Left lung (tissue), 4 donors: ENCODE measurements at regions not wholly inside any gene's neighbourhood (a gene's known extent, or its start where the extent isn't known, plus 50 kb on each side); places are given as distances from the start of the nearest gene placed in this dataset.

ENCODE experiments used
- ATAC-seq: fragments of 200-7000 bp; cut with Tn5 transposase; one replicate; pipeline ENCODE4 v1.9.1; 2020; ENCODE audit warnings: moderate library complexity
- DNase-seq, 4 donors: peaks; one replicate each; pipeline ENCODE4 v3.0.0-alpha.2; 2013 to 2020
- H3K27ac ChIP-seq, 2 donors: fragments of 200-600 bp; sonication (generic) in 1 of 2; one replicate each; pipeline versions ENCODE4 v1.5.0 to v1.8.0; 2020 to 2021
- H3K27me3 ChIP-seq, 2 donors: fragments of 200-600 bp; sonication (generic) in 1 of 2; one replicate each; pipeline versions ENCODE4 v1.5.0 to v1.8.0; 2020 to 2021
- H3K36me3 ChIP-seq, 2 donors: fragments of 200-600 bp; sonication (generic) in 1 of 2; one replicate each; pipeline versions ENCODE4 v1.5.0 to v1.8.0; 2020 to 2021
- H3K4me1 ChIP-seq, 2 donors: fragments of 200-600 bp; one replicate each; pipeline ENCODE4 v1.8.0; 2021
- H3K4me3 ChIP-seq, 2 donors: fragments of 200-600 bp; sonication (generic) in 1 of 2; one replicate each; pipeline versions ENCODE4 v1.5.0 to v1.8.0; 2020 to 2021; ENCODE audit warnings: mild to moderate bottlenecking in 1 of 2
- H3K9me3 ChIP-seq, 2 donors: fragments of 200-600 bp; sonication (generic) in 1 of 2; one replicate each; pipeline versions ENCODE4 v1.5.0 to v1.8.0; 2020 to 2021
- intact Hi-C, 2 donors: fragments of 100-400 bp; cut with DNase I; formaldehyde crosslinking; loops; one replicate each; pipeline versions ENCODE4 v1.11.2 to v1.14.2; 2022
- TF ChIP-seq, protein P1 (sequence below), 2 donors: fragments of 200-600 bp; sonication (generic) in 1 of 2; IDR thresholded peaks; one replicate each; pipeline versions ENCODE4 v1.5.0 to v1.8.0; 2021; ENCODE audit warnings: antibody characterized with exemption in 2 of 2
- donor health status: DM: no; HTN: yes; CAD: no.
- donor health status: DM: no; HTN: no; CAD: no.

DNA sequence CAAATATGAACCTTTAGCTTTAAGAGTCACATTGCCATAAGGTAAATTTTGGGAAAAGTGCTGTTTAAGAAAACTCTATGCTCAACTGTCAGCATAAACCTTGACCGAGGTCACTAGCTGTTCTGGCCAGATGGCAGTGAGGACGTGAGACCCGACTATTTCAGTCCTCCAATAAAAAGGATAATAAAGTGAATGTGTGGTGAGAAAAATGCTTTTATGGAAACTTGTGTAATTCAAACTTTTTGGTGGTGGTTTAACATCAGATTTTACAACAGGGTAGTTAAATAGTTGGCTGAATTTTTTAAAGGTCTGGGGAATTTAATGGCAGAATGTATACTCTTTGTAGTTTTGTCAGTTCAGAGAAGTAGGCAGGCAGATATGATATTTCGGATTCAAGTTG lies 391.1 kb downstream of the PMP22 start:
- H3K9me3 ChIP-seq, result no peaks in the 10 kb centered on the region
- H3K27ac ChIP-seq, result no peak overlapping the region
- no peaks in the 10 kb centered on the region for H3K36me3 ChIP-seq
- intact Hi-C loops, result no loop called here
- DNase-seq (no peak), ATAC-seq (no peak)
- TF ChIP-seq, protein P1, sequence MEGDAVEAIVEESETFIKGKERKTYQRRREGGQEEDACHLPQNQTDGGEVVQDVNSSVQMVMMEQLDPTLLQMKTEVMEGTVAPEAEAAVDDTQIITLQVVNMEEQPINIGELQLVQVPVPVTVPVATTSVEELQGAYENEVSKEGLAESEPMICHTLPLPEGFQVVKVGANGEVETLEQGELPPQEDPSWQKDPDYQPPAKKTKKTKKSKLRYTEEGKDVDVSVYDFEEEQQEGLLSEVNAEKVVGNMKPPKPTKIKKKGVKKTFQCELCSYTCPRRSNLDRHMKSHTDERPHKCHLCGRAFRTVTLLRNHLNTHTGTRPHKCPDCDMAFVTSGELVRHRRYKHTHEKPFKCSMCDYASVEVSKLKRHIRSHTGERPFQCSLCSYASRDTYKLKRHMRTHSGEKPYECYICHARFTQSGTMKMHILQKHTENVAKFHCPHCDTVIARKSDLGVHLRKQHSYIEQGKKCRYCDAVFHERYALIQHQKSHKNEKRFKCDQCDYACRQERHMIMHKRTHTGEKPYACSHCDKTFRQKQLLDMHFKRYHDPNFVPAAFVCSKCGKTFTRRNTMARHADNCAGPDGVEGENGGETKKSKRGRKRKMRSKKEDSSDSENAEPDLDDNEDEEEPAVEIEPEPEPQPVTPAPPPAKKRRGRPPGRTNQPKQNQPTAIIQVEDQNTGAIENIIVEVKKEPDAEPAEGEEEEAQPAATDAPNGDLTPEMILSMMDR (IDR thresholded peaks at IDR 0.05), result no peak
- H3K27me3 ChIP-seq, result no peaks in the 10 kb centered on the region
- H3K4me3 ChIP-seq, result no peak overlapping the region
- H3K4me1 ChIP-seq, result no peaks in the 10 kb centered on the region

DNA sequence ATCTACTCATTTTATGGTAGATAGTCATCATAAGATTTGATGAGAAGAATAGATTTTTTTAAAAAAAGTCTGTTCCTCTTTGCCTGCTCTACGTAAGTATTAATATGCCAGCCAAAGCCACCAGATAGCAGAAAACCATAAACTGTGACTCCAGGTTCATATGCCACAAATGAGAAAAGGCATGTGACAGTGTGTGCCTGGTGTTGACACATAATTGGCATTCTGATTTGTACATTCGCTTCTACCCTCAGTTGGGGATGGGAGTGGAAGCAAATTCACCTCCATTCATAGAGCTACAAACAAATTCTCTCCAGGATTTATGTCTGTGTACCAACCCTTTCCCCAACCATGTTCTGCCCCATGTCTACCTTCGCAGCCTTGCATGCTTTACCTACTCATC lies 391.6 kb downstream of the PMP22 start:
- no peak overlapping the region for H3K4me3 ChIP-seq

DNA sequence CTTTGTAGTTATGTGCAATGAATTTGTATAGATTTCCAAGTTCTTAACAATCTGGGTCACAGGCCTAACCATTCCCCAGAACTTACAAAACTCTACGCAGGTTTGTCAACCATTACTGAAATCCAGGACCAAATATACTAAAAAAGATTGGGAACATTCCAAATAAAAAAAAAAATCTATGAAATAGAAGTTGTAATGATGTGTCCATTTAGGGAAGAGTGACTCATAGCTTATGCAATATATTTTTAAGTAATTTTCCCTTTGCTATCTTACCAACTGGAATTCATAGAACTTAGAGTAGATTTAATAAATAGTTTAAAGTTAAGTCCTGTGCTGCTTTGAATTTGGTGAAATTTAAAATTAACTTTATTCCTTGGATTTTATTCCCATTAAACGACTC lies 393.2 kb downstream of the PMP22 start:
- Histone ChIP-seq H3K27me3 (no peaks in the 10 kb centered on the region), H3K4me3 (no peak overlapping the region), H3K36me3 (no peaks in the 10 kb centered on the region), H3K9me3 (no peaks in the 10 kb centered on the region), H3K4me1 (no peaks in the 10 kb centered on the region), H3K27ac (no peak overlapping the region)
- DNase-seq (no peak), ATAC-seq (no peak)
- TF ChIP-seq, protein P1 (IDR thresholded peaks at IDR 0.05), result no peak
- intact Hi-C loops, result no loop called here

More for the DNA sequence above, 391.6 kb downstream of the PMP22 start:
- Histone ChIP-seq H3K27me3 (no peaks in the 10 kb centered on the region), H3K36me3 (no peaks in the 10 kb centered on the region), H3K9me3 (no peaks in the 10 kb centered on the region), H3K27ac (no peak overlapping the region), H3K4me1 (no peaks in the 10 kb centered on the region)
- ATAC-seq (no peak), DNase-seq (no peak)
- TF ChIP-seq, protein P1 (IDR thresholded peaks at IDR 0.05), result no peak
- intact Hi-C loops, result no loop called here

DNA sequence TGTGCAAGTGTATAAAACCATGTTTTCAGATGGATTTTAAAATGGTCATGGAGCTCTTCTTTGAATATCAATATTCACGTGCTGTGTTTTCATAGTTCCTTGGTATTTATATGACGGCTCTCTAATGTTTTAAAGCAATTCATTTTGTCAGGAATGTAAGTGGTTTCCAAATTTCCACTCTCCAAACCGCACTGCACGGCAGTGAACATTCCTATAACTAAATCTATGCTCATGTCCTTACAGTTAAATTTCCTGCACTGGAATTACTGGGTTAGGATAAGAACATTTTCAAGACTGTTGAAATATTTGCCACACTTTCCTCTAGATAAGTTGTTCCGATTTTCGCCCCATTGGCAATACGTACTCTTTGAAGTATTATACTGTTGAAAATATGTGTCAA lies 398.9 kb downstream of the PMP22 start:
- Histone ChIP-seq H3K4me3 (no peak overlapping the region), H3K27ac (no peak overlapping the region), H3K27me3 (no peaks in the 10 kb centered on the region), H3K4me1 (no peaks in the 10 kb centered on the region), H3K36me3 (no peaks in the 10 kb centered on the region), H3K9me3 (no peaks in the 10 kb centered on the region)
- intact Hi-C loops, result no loop called here
- TF ChIP-seq, protein P1 (IDR thresholded peaks at IDR 0.05), result no peak
- DNase-seq, result no peak
- ATAC-seq, result no peak

DNA sequence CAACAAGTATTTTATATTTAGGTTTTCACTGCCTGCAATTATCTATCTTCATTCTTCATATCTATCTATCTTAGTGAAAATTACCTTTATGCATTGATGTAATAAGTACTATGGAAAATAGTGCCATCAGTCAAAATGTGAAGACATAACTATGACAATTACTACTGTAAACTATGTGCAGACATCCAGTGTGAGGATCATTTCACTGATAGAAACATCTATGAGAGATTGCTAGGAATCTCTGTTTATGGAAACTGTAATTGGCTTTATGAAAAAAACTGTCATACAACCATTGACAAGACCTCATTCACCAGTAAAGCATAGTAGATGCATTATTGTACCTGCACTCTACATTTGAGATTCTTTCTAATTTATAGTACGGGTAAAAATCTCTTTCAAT lies 401.0 kb downstream of the PMP22 start:
- Histone ChIP-seq H3K27me3 (no peaks in the 10 kb centered on the region), H3K4me1 (no peaks in the 10 kb centered on the region), H3K4me3 (no peak overlapping the region), H3K27ac (no peak overlapping the region), H3K9me3 (no peaks in the 10 kb centered on the region), H3K36me3 (no peaks in the 10 kb centered on the region)
- TF ChIP-seq, protein P1 (IDR thresholded peaks at IDR 0.05), result no peak
- ATAC-seq (no peak), DNase-seq (no peak)
- intact Hi-C loops, result no loop called here
